H4 (cell line): ENCODE measurements at regions not wholly inside any gene's neighbourhood (a gene's known extent, or its start where the extent isn't known, plus 50 kb on each side); places are given as distances from the start of the nearest gene placed in this dataset.

Source experiments
- DNase-seq: peaks from one replicate; pipeline ENCODE4 v3.0.0-alpha.2; 2015; ENCODE audit warnings: low spot score

DNA sequence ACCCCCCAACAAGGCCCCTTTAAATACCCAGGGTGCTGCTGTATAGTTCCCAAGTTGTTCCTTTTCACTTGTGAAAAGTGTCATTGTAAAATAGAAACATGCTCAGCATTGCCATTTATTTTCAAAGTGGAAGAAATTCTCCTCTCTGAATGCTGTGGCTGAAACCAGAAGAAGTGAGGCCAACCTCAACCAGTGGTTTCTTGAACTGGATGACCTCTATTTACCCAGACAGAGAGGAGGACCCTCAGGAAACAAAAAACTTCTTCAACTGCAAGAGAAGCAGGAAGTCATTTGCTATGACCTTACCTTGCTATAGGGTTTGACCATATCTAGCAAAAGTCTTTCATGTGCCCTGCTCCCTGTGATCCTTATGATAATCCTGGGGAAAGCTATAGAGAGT, 209.7 kb upstream of the RARB start:
- DNase-seq: no peak

- no peak for DNase-seq
Observed at GRCh38 chr3:25226747-25227146, 201.3 kb upstream of the RARB start.

DNA sequence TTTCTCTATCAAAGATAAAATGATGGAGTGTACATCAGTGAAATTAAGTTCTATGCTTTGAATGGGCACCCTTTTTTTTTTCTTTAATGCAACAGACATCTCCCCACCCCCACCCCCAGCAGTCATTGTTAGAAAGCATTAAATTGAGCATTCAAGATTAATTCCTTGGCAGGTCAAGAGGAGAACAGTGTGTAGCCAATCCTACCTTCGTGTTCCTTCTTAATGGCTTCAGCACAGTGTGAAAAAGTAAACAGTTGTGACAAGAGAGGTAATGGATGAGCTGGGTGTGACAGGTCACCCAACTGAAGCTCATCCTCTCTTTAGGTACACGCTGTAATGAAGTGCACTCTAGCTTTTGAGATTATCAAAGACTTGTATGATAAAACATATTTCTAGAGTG, 198.5 kb upstream of the RARB start:
- no peak for DNase-seq

DNA sequence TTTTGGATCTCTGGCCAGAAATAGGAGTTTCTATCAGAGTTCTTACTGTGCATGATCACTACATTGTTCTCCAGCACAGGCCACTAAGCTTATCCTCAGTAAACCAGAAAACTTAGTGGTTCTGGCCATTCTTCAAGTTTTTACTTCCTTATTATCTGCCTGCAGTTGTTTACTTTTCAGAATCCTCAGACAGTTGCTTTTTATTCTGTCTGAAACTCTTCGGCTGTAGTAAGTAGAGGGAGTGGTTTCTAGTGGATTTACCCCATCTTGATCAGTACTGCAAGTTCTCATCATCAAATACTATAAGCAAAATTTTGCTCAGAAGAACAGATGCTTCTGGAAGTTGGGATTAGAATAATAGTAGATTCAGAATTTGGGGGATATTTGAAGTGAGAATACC, 193.0 kb upstream of the RARB start:
- peak; percentile 17 for DNase-seq

DNA sequence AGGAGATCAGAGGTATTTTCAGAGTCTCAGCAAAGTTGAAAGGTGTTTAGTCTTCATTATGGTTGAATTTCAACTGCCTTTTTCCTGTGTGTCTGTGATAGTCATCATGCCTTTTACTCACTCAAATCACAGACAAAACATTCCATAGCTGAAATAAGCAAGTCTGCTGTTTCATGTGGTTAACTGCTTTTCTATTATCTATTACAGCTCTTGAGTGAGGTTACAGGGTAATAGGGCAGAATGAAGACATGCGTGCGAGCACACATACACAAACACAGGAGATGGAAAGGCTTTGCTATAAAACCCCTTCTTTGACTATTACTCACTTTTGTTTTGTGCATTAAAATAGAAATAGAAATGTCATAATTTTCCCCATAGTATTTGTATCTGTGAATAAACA, 192.6 kb upstream of the RARB start:
- peak; percentile 62 for DNase-seq

- DNase-seq: no peak
Observed at GRCh38 chr3:25237602-25238001, 190.5 kb upstream of the RARB start.

- no peak for DNase-seq
Observed at GRCh38 chr3:25239042-25239441, 189.0 kb upstream of the RARB start.

DNA sequence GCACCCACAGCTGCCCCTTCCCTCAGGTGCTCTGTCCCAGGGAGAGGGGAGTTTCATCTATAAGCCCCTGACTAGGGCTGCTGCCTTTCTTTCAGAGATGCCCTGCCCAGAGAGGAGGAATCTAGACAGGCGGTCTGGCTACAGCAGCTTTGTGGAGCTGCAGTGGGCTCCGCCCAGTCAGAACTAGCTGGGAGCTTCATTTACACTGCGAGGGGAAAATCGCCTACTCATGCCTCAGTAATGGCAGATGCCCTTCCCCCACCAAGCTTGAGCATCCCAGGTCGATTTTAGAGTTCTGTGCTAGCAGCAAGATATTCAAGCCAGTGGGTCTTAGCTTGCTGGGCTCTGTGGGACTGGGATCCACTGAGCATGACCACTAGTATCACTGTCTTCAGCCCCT, 181.2 kb upstream of the RARB start:
- DNase-seq: no peak

- no peak for DNase-seq
Observed at GRCh38 chr3:25252291-25252690, 175.8 kb upstream of the RARB start.

DNA sequence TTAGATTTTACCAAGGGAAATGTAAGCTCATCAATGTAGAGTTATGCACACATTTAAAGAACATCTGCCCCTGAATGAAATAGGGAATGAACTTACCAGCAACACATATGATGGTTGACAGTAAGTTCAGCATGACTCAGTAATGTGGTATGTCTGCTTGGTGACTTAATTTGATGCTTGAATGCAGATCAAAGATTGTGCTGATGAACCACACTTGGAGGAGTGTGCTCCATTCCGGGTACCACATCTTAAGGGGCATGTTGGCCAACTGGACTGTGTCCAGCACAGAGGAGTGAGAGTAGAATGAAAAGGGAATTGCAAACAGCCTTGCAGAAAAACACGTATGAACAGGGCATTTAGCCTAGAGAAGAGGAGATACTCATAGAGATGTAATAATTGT, 171.0 kb upstream of the RARB start:
- peak; percentile 7 for DNase-seq

DNA sequence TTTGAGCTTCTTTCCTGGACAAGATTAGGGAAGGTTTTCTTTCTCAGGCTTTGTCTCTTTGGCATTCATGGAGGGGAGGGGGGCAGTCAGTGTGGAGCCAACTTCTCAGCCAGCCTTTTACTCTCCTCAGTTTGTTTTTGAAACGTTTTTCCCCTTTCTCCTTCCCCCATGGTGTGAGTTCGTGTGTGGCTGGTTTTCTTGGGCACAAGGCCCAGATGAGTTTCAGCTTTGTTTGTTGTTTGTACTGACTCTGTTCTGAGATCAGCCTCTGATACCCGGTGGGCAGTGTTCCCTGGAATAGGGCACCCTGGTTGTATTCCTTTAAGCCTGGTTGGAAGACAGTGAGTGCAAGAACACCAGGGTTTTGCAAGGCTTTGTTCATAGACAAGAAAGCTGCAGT, 168.2 kb upstream of the RARB start:
- peak; percentile 13 for DNase-seq

DNA sequence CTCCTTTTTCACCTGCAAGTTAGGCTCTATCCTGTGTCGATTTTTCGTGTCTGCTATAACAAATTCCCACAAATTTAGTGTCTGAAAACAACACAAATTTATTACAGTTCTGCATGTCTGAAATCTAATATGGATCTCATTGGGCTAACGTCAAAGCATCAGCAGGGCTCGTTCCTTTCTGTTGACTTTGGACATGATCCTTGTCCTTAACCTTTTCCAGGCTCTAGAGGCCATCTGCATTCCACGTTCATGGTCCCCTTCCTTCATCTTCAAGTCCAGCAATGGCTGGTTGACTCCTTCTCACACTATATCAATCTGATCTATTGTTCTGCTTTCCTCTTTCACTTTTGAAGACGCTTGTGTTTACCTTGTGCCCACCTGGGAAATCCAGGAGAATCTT, 165.7 kb upstream of the RARB start:
- no peak for DNase-seq

- no peak for DNase-seq
Observed at GRCh38 chr3:25265284-25265683, 162.8 kb upstream of the RARB start.

DNA sequence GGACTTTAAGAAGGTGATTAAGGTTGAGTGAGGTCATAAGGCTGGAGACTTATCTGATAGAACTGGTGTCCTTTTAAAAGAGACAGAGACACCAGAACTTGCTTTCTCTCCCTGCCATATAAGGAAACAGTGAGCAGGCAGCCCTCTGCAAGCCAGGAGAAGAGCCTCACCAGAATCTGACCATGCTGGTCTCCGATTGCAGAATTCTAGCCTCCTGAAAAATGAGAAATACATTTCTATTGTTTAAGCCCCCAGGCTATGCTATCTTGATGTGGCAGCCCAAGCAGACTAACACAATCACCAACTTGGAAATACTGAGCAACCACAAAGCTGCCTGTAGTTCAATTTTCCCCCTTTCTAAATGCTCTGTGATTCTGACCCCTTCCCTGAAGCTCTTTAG, 161.4 kb upstream of the RARB start:
- no peak for DNase-seq

GRCh38 chr3:25272090-25272489, 156.0 kb upstream of the RARB start:
- no peak for DNase-seq

- no peak for DNase-seq
Observed at GRCh38 chr3:25273582-25274171, 154.4 kb upstream of the RARB start.

DNA sequence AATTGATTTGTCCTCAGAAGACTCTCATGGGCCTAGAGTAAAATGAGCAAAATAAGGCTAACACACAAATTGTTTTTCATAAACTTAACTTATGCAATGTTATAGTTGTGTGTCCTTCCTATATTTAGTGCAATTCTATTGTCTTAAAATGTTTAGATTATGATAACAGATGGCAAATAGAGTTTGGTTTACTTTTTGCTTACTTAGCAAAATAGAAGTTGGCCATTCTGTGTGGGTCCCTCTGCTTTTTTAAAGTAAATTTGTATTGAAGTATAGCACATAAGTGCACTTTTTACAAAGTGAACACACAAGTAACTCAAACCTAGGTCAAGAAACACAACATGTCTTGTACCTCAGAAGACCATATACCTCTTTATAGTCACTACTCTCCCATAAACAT, 150.6 kb upstream of the RARB start:
- DNase-seq: no peak

- no peak for DNase-seq
Observed at GRCh38 chr3:25281041-25281731, 146.9 kb upstream of the RARB start.

DNA sequence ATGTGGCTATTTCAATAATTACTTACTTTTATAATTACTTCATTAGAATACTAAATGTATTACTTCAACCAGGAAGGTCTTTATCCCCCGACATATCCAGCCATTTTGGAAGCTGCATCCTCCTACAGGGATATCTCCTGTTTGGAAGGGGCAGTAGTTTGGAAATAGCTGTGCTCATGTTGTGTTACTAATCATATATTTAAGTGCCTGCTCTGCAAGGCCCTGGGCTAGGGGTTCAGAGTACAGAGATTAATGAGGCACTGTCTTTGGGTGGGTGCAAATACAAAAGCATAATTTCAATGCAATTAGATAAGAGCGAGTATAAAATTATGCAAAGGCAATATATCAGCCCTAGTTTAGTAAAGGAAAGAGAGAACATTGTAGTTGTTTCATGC, 146.3 kb upstream of the RARB start:
- no peak for DNase-seq

GRCh38 chr3:25283613-25284012, 144.4 kb upstream of the RARB start:
- no peak for DNase-seq

DNA sequence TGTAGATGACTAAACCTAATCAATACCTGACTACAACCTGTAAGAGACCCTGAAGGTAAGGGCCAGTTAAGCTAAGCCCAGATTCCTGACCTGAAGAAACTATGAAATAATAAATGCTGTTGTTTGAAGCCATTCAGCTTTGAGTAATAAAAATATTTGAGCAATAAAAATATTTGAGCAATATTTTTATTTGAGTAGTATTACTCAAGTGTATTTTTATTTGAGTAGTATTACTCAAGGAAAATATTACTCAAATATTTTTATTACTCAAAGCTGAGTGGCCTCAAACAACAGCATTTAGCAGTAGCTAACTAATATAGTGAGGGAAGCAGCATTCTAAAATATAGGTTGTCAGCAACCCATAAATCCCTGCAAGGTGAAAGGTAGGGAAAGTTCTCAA, 143.8 kb upstream of the RARB start:
- no peak for DNase-seq

DNA sequence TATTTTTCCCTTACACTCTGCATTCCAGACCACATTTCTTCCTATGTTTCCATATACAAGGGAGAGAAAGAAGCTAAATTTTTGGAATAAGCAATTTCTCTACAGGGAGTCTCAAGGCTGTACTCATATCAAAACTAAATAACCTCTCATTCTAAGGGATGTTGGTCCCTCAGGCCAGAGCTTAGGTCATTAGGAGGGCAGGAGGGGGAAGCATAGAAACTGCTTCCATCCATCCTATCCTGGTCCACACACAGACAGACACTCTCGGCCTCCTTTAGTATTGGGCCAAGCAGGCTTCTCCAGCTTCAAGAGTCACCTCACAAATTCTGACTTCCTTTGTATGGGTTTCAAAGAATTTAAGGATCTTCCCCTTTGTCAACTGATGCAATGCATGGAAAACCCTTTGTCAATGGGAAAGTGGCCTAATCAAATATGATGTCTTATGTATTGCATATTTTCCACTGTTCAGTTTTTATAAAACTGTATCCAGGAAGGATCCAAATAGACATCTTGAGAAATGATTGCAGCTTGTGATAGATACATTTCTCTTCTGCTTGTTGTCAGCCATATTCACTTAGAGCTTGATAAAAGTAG, 140.7 kb upstream of the RARB start:
- DNase-seq: no peak

DNA sequence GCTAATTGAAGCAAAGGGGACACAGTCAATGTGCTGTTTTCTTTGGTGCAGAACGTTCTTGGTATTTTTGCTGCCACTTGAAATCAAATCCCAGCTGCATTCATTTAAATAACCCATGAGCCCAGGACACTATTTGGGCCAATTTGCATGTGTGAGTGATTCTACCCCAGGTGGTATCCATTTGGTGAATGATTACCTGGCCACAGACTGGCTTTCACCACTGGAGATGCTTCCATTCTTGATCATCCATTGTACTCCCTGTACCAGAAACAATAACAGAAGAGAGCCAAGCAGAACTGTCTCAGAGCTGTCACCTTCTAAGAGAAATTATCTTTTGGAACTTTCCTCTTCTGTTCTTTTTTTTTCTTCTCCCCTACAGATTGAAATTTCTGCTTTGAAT, 139.7 kb upstream of the RARB start:
- no peak for DNase-seq

GRCh38 chr3:25289156-25289555, 138.9 kb upstream of the RARB start:
- DNase-seq: no peak
